ENCODE measurements at regions not wholly inside any gene's neighbourhood (a gene's known extent, or its start where the extent isn't known, plus 50 kb on each side); places are given as distances from the start of the nearest gene placed in this dataset.

DNA sequence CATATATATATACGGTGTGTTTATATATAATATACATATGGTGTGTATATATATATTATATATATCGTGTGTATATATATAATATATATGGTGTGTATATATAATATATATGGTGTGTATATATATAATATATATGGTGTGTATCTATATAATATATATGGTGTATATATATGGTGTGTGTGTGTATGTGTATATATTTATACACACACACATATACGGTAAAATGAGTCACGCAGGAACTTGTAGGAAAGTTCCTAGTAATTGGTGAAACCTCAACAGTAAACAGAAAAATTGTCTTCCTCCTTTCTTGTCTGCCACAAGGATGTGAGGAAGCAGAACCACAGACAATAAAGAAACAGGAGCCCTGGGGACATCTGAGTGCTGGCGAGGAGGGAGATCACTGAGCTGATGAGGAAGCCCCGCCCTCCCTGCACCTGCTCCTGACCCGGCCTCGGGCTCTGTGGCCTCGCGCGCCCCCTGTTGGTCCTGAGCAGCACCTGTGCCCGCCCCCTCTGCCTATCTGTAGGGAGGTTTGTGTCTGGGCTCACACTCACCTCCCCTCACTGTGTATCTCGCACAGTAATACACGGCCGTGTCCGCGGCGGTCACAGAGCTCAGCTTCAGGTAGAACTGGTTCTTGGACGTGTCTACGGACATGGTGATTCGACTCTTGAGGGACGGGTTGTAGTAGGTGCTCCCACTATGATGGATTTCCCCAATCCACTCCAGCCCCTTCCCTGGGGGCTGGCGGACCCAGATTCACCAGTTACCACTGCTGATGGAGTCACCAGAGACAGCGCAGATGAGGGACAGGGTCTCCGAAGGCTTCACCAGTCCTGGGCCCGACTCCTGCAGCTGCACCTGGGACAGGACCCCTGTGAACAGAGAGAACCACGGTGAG is 1079.4 kb downstream of the TMEM121 start:
- Histone ChIP-seq H2AFZ (ENCODE audit: low read length) (no peak overlapping the region), H3K56ac (replicated peaks; ENCODE audit: insufficient read length, low read depth, low read length) (no peak overlapping the region), H4K91ac (replicated peaks; ENCODE audit: insufficient read length, low read length) (no peak overlapping the region), H2BK5ac (ENCODE audit: low read depth, low read length) (no peak overlapping the region), H3K4me1 (replicated peaks in 1 of 4; ENCODE audit: control insufficient read depth in 3 of 4, insufficient read depth in 4 of 4, low read length in 3 of 4) (no peaks in the 10 kb centered on the region), H3K9ac (replicated peaks in 1 of 4; ENCODE audit: extremely low read depth in 1 of 4, low read depth in 3 of 4, low read length in 3 of 4) (no peak overlapping the region), H3K14ac (ENCODE audit: insufficient read length) (no peak overlapping the region), H2BK12ac (ENCODE audit: low read depth, low read length) (no peak overlapping the region), H4K20me1 (replicated peaks in 1 of 2; ENCODE audit: control insufficient read depth in 1 of 2, insufficient read depth in 2 of 2, low read length in 2 of 2) (no peaks in the 10 kb centered on the region), H3K9me3 (ENCODE audit: insufficient read depth in 2 of 2, low read depth in 1 of 2, low read length in 1 of 2) (peaks cover 72 to 86% of the 10 kb centered on the region in 2 experiments), H2BK20ac (ENCODE audit: low read length) (no peak overlapping the region), H3K23ac (ENCODE audit: insufficient read length) (no peak overlapping the region), H3K79me1 (ENCODE audit: low read depth, low read length) (no peaks in the 10 kb centered on the region), H2AK5ac (ENCODE audit: low read depth, low read length) (no peak overlapping the region), H3K18ac (ENCODE audit: extremely low read depth, low read length) (no peak overlapping the region), H2BK15ac (ENCODE audit: low read length) (no peak overlapping the region), H4K5ac (ENCODE audit: insufficient read length, low read depth, low read length) (no peak overlapping the region), H3K27ac (ENCODE audit: low read depth, low read length) (no peak overlapping the region), H3K23me2 (ENCODE audit: low read depth, low read length) (no peaks in the 10 kb centered on the region), H3K4me2 (ENCODE audit: insufficient read depth in 1 of 2, low read depth in 2 of 2, low read length in 2 of 2) (no peak overlapping the region), H4K8ac (ENCODE audit: extremely low read depth, insufficient read depth, low read length) (no peak overlapping the region), H3K4ac (replicated peaks; ENCODE audit: insufficient read length, low read depth, low read length) (no peak overlapping the region), H3K27me3 (replicated peaks in 1 of 4; ENCODE audit: control insufficient read depth in 3 of 4, extremely low read depth in 1 of 4, insufficient read depth in 3 of 4, low read length in 3 of 4) (no peaks in the 10 kb centered on the region), H3K79me2 (ENCODE audit: control insufficient read depth in 1 of 2, insufficient read depth in 2 of 2, low read length in 2 of 2) (no peaks in the 10 kb centered on the region), H3K4me3 (ENCODE audit: extremely low read depth in 1 of 4, insufficient read depth in 2 of 4, low read depth in 3 of 4, low read length in 4 of 4) (no peak overlapping the region), H2BK120ac (replicated peaks; ENCODE audit: low read depth, low read length) (no peak overlapping the region), H3K36me3 (ENCODE audit: control insufficient read depth in 2 of 4, insufficient read depth in 4 of 4, low read length in 3 of 4) (peaks cover 0 to 4% (median 0%) of the 10 kb centered on the region in 4 experiments; a peak in 1 of 8 replicates)
- no peak for FAIRE-seq
- TF ChIP-seq, protein P1, sequence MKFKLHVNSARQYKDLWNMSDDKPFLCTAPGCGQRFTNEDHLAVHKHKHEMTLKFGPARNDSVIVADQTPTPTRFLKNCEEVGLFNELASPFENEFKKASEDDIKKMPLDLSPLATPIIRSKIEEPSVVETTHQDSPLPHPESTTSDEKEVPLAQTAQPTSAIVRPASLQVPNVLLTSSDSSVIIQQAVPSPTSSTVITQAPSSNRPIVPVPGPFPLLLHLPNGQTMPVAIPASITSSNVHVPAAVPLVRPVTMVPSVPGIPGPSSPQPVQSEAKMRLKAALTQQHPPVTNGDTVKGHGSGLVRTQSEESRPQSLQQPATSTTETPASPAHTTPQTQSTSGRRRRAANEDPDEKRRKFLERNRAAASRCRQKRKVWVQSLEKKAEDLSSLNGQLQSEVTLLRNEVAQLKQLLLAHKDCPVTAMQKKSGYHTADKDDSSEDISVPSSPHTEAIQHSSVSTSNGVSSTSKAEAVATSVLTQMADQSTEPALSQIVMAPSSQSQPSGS (IDR thresholded peaks at IDR 0.05; ENCODE audit: low read length), result no peak
- 86% methylated on average over 22 of the region's 27 CpGs; no CpG with 5 or more reads in 1 of the 2 experiments for WGBS, 2 experiments (ENCODE audit: extremely low coverage in 1 of 2, insufficient coverage in 1 of 2, insufficient read length in 1 of 2, insufficient replicate concordance in 2 of 2, low coverage in 1 of 2, low lambda C conversion rate in 2 of 2, missing lambda C conversion rate in 1 of 2)
- ChIA-PET CTCF (ENCODE audit: partially characterized antibody) (no interaction called here), POLR2A (ENCODE audit: partially characterized antibody) (no interaction called here)
- no peak for DNase-seq (ENCODE audit: low read depth in 1 of 2, low spot score in 2 of 2)

Data from H1 (cell line).